HTR-8/SVneo (cell line): ENCODE measurements at regions not wholly inside any gene's neighbourhood (a gene's known extent, or its start where the extent isn't known, plus 50 kb on each side); places are given as distances from the start of the nearest gene placed in this dataset.

Experiments used
- DNase-seq: peaks from one replicate; pipeline ENCODE4 v3.0.0; 2011; ENCODE audit warnings: low spot score, mixed read lengths; ENCODE audit not compliant: insufficient read length
- FAIRE-seq: peaks from 2 replicates; lab custom pipeline; 2011; peaks lifted over from hg19 to GRCh38; lab: Jason Lieb, UNC

DNA sequence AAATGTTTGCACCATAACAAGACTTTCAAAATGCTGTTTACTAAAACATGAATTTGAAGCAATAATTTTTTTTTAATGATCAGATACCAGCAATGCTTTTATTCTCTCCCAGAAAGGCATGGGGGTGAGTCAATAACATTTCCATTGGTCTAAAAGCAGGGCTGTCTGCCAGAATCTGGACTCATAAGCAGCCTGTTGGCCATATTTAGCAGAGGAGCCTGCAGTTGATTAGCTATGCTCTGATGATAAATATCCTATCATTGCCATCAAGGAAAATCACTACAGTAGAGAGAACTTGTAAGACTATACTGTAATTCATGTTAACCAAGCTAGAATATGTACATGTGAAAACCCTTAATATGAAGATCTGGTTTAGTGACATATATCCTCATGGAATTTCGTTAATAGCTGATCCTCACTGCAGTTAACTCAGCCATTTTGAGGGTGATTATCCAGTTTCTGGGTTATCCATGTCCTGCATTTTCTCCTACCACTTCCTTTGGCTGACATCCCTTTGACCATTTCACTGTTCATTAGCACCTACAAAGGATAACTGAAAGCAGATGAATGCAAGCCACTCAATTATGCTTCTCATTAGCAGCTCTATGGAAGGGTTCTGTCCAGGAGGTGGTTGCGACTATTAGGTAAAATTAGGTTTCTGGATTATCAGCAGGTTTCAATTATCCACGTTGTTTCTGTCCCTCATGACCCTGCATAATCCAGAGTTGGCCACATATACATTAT, 72.9 kb upstream of the DIAPH2 start:
- no peak for DNase-seq
- FAIRE-seq: no peak

DNA sequence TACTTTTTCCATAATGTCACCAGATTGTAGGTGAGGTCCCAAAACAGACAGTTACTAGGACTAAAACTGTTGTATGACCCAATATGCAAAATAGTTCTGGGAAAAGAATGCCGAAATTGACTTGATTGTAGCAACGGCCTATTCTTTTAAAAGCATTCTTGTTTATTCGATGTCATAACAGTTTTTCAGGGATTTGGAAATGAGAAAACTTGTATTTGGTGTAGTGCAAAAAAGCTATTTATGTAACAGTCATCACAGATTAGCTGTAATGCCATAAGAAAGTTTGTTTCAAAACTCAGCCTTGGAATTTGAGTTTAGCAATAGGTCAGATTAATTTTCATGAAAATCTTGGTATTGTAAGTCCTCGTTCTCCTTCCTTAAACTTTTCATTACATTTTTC, 69.2 kb upstream of the DIAPH2 start:
- FAIRE-seq: no peak

DNA sequence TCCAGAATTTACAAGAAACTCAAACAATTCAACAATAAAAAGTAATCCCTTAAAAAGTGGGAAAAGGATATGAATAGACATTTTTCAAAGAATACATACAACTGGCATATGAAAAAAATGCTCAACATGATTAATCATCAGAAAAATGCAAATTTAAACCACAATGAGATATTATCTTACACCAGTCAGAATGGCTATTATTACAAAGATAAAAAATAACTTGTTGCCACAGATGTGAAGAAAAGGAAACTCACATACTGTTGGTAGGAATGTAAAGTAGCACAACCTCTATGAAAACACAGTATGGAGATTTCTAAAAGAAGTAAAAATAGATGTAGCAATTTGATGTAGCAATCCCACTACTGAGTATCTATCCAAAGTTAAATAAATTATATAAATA, 65.1 kb upstream of the DIAPH2 start:
- DNase-seq (no peak), FAIRE-seq (no peak)

More for the DNA sequence above, 69.2 kb upstream of the DIAPH2 start:
- DNase-seq: no peak

DNA sequence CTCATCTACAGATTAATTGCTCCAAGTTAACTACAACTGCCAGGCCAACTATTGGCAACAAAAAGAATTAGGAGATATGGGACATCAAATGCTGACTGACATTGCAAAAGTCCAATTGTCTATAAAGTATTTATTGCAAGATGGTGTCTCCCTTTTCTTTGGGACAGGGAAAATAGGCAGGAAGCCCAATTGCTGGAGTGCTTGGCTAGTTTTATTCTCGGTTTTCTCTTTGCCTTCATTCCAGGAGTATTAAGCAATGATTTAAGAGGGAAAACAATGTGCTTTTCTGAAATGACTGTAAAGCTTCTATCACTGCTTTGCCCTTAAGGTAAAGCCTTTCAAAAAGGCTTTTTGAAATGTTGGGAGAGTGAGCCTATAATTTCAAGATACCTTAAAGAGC, 62.8 kb upstream of the DIAPH2 start:
- FAIRE-seq: no peak
- no peak for DNase-seq
